Astrocyte of the spinal cord (primary cell): ENCODE measurements at regions not wholly inside any gene's neighbourhood (a gene's known extent, or its start where the extent isn't known, plus 50 kb on each side); places are given as distances from the start of the nearest gene placed in this dataset.
"Not testable (repeated sequence)": the region's sequence is repeated elsewhere in the genome, so short reads cannot be mapped to it uniquely, and the experiment has no call there.

Experiments
- DNase-seq: peaks from one replicate; pipeline ENCODE4 v3.0.0; 2011; ENCODE audit warnings: low read depth, low spot score
- H3K4me3 ChIP-seq: 2 replicates; pipeline ENCODE4 v1.5.1; 2011; ENCODE audit warnings: low read depth, mild to moderate bottlenecking, low read length, moderate library complexity
- CTCF ChIP-seq: IDR thresholded peaks from 2 replicates; pipeline ENCODE4 v1.5.1; 2012; ENCODE audit warnings: low read depth, mild to moderate bottlenecking, low read length, inconsistent platforms
- in situ Hi-C: cut with HindIII; loops from 2 replicates; pipeline ENCODE4 v1.10.0; 2017; ENCODE audit warnings: low sequenced_read_pairs

GRCh38 chr15:34496207-34496995, 58.8 kb upstream of the GOLGA8A start:
- no peak for DNase-seq
- TF ChIP-seq CTCF: no peak
- in situ Hi-C loops: no loop called here
- no peak overlapping the region for H3K4me3 ChIP-seq

- DNase-seq, H3K4me3 ChIP-seq, in situ Hi-C loops: not testable (repeated sequence)
Measured at GRCh38 chr15:34495707-34496106, 58.1 kb upstream of the GOLGA8A start.

- no peak for TF ChIP-seq CTCF
- DNase-seq: no peak
- H3K4me3 ChIP-seq: no peak overlapping the region
- in situ Hi-C loops: no loop called here
Measured at GRCh38 chr15:34494084-34494399, 56.4 kb upstream of the GOLGA8A start.

- in situ Hi-C loops: no loop called here
- DNase-seq: no peak
- no peak overlapping the region for H3K4me3 ChIP-seq
- no peak for TF ChIP-seq CTCF
Measured at GRCh38 chr15:34493001-34493400, 55.4 kb upstream of the GOLGA8A start.

GRCh38 chr15:34491488-34491887, 53.9 kb upstream of the GOLGA8A start:
- DNase-seq, H3K4me3 ChIP-seq, in situ Hi-C loops: not testable (repeated sequence)

- TF ChIP-seq CTCF: no peak
- no peak for DNase-seq
- H3K4me3 ChIP-seq: no peak overlapping the region
- in situ Hi-C loops: no loop called here
Measured at GRCh38 chr15:34490417-34491193, 53.0 kb upstream of the GOLGA8A start.

GRCh38 chr15:34488973-34489959, 51.7 kb upstream of the GOLGA8A start:
- in situ Hi-C loops, H3K4me3 ChIP-seq, DNase-seq: not testable (repeated sequence)
